ENCODE measurements at regions not wholly inside any gene's neighbourhood (a gene's known extent, or its start where the extent isn't known, plus 50 kb on each side); places are given as distances from the start of the nearest gene placed in this dataset.

DNA sequence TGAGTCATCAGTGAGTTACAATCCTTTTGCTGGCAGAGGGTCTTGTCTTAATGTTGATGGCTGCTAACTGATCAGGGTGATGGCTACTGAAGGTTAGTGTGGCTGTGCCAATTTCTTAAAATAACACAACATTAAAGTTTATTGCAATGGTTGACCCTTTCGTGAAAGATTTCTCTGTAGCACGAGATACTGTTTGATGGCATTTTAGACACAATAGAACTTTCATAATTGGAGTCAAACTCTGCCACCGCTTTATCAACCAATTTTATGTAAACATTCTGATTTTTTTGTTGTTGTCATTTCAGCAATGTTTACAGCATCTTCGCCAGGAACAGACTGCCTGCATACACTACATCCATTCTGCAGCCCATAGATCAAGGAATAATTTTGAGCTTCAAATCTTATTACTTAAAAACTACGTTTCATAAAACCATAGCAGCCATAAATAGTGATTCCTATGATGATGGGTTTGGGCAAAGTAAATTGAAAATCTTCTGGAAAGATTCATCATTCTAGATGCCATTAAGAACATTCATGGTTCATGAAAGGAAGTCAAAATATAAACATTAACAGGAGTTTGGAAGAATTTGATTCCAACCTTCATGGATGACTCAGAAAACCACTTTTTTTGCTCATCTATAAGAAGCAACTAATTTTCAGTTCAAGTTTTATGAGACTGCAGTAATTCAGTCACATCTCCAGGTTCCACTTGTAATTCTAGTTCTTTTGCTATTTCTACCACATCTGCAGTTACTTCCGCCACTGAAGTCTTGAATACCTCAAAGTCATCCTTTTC, 85.9 kb downstream of the TYW3 start (continued):
- TF ChIP-seq PRDM10 (CRISPR knock-in tag; IDR thresholded peaks at IDR 0.05; ENCODE audit: low read depth) = no peak
- no peak for TF ChIP-seq ZNF564 (CRISPR knock-in tag; IDR thresholded peaks at IDR 0.05)
- no peak for TF ChIP-seq NR0B2 (CRISPR knock-in tag; IDR thresholded peaks at IDR 0.05)
- no peak for TF ChIP-seq KLF12 (CRISPR knock-in tag; IDR thresholded peaks at IDR 0.05; ENCODE audit: borderline replicate concordance)
- TF ChIP-seq, protein P1, sequence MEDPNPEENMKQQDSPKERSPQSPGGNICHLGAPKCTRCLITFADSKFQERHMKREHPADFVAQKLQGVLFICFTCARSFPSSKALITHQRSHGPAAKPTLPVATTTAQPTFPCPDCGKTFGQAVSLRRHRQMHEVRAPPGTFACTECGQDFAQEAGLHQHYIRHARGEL (CRISPR knock-in tag; IDR thresholded peaks at IDR 0.05) = no peak
- TF ChIP-seq ZNF414 (CRISPR knock-in tag; IDR thresholded peaks at IDR 0.05) = no peak
- no peak for TF ChIP-seq EEA1 (CRISPR knock-in tag; IDR thresholded peaks at IDR 0.05; ENCODE audit: borderline replicate concordance)
- no peak for TF ChIP-seq PRDM4 (CRISPR knock-in tag; IDR thresholded peaks at IDR 0.05; ENCODE audit: borderline replicate concordance)
- TF ChIP-seq ZNF138 (CRISPR knock-in tag; IDR thresholded peaks at IDR 0.05; ENCODE audit: low read depth) = no peak
